IMR-90 (cell line): ENCODE measurements at regions not wholly inside any gene's neighbourhood (a gene's known extent, or its start where the extent isn't known, plus 50 kb on each side); places are given as distances from the start of the nearest gene placed in this dataset.

Experiments
- ATAC-seq: fragments of 200-7000 bp; cut with Tn5 transposase; 2 replicates; pipeline ENCODE4 v1.9.1; 2020; ENCODE audit warnings: low read depth, mild to moderate bottlenecking, moderate library complexity
- BruUV-seq: library from RNA; stranded (reverse); fragments of 400-500 nt; replicated peaks from 2 replicates; lab custom pipeline; 2021; lab: Mats Ljungman, UMichigan
- CTCF ChIA-PET: fragments of 300-600 bp; formaldehyde crosslinking; extraction: SDS; loops from one replicate; lab custom pipeline; 2021; ENCODE audit warnings: antibody characterized with exemption; lab: Yijun Ruan, JAX
- POLR2A ChIA-PET: fragments of 300-600 bp; sonication (Branson Sonifier 250); formaldehyde crosslinking; loops from one replicate; lab custom pipeline; 2022; ENCODE audit warnings: antibody characterized with exemption; ENCODE audit not compliant: unreplicated experiment; lab: Charles Lee
- DNase-seq: peaks from one replicate; pipeline ENCODE4 v3.0.0; 2013
- H2AFZ ChIP-seq: replicated peaks from 2 replicates; pipeline ENCODE3; 2013; ENCODE audit warnings: low read length, mild to moderate bottlenecking; ENCODE audit not compliant: poor library complexity
- H2AK5ac ChIP-seq: 2 replicates; pipeline ENCODE4 v1.6.1; 2013; ENCODE audit warnings: low read depth, low read length, inconsistent platforms
- H2AK9ac ChIP-seq: replicated peaks from 2 replicates; pipeline ENCODE3; 2013; ENCODE audit warnings: mild to moderate bottlenecking, low read depth, low read length, moderate library complexity; ENCODE audit not compliant: poor library complexity
- H2BK120ac ChIP-seq: 2 replicates; pipeline ENCODE4 v1.6.1; 2013; ENCODE audit warnings: low read depth, low read length, inconsistent platforms
- H2BK15ac ChIP-seq: 3 replicates; pipeline ENCODE4 v1.6.1; 2013; ENCODE audit warnings: low read depth, low read length, inconsistent platforms
- H2BK20ac ChIP-seq: 2 replicates; pipeline ENCODE4 v1.6.1; 2013; ENCODE audit warnings: low read depth, mild to moderate bottlenecking, inconsistent platforms, low read length, moderate library complexity
- H2BK5ac ChIP-seq: 2 replicates; pipeline ENCODE4 v1.6.1; 2013; ENCODE audit warnings: mild to moderate bottlenecking, low read depth, low read length, inconsistent platforms; ENCODE audit not compliant: poor library complexity, severe bottlenecking
- H3K14ac ChIP-seq: replicated peaks from 2 replicates; pipeline ENCODE4 v1.6.1; 2013; ENCODE audit warnings: low read depth, low read length, inconsistent platforms
- H3K18ac ChIP-seq: 2 replicates; pipeline ENCODE4 v1.6.1; 2013; ENCODE audit warnings: low read depth, low read length, control low read depth
- H3K23ac ChIP-seq: 2 replicates; pipeline ENCODE4 v1.6.1; 2013; ENCODE audit warnings: low read depth, low read length, inconsistent platforms
- H3K27ac ChIP-seq: 2 replicates; pipeline ENCODE4 v1.5.1; 2013; ENCODE audit warnings: mild to moderate bottlenecking, control low read depth, low read length; ENCODE audit not compliant: insufficient read depth
- H3K27me3 ChIP-seq: 2 replicates; pipeline ENCODE4 v1.6.1; 2013; ENCODE audit warnings: low read length; ENCODE audit not compliant: control insufficient read depth, insufficient read depth
- H3K36me3 ChIP-seq: 2 replicates; pipeline ENCODE4 v1.6.1; 2013; ENCODE audit warnings: low read length, mixed read lengths; ENCODE audit not compliant: control insufficient read depth, insufficient read depth
- H3K4ac ChIP-seq: 2 replicates; pipeline ENCODE4 v1.6.1; 2013; ENCODE audit warnings: low read depth, low read length, inconsistent platforms
- H3K4me1 ChIP-seq: 2 replicates; pipeline ENCODE4 v1.6.1; 2013; ENCODE audit warnings: low read length, mixed read lengths; ENCODE audit not compliant: control insufficient read depth, insufficient read depth
- H3K4me2 ChIP-seq: 2 replicates; pipeline ENCODE4 v1.6.1; 2013; ENCODE audit warnings: low read depth, mild to moderate bottlenecking, control low read depth, low read length, moderate library complexity
- H3K4me3 ChIP-seq: 2 replicates; pipeline ENCODE4 v1.5.1; 2013; ENCODE audit warnings: low read depth, mild to moderate bottlenecking, control low read depth, low read length, moderate library complexity; ENCODE audit not compliant: insufficient read depth
- H3K56ac ChIP-seq: 2 replicates; pipeline ENCODE4 v1.6.1; 2013; ENCODE audit warnings: low read length, inconsistent platforms; ENCODE audit not compliant: insufficient read depth; ENCODE audit errors: extremely low read depth
- H3K79me1 ChIP-seq, 2 experiments: 2 replicates each; pipeline ENCODE4 v1.6.1; 2013; ENCODE audit warnings: low read length in 2 of 2, inconsistent platforms in 1 of 2, low read depth in 1 of 2
- H3K9ac ChIP-seq: 2 replicates; pipeline ENCODE4 v1.6.1; 2013; ENCODE audit warnings: low read depth, low read length, control low read depth
- H3K9me1 ChIP-seq: 2 replicates; pipeline ENCODE4 v1.6.1; 2013; ENCODE audit warnings: low read length, inconsistent platforms; ENCODE audit not compliant: insufficient read depth
- H3K9me3 ChIP-seq: 2 replicates; pipeline ENCODE4 v1.6.1; 2013; ENCODE audit warnings: low read length; ENCODE audit not compliant: control insufficient read depth, insufficient read depth
- H4K20me1 ChIP-seq: 2 replicates; pipeline ENCODE4 v1.6.1; 2013; ENCODE audit warnings: low read length, inconsistent platforms; ENCODE audit not compliant: insufficient read depth
- H4K5ac ChIP-seq: 2 replicates; pipeline ENCODE4 v1.6.1; 2013; ENCODE audit warnings: mild to moderate bottlenecking, low read depth, low read length, control low read depth
- H4K8ac ChIP-seq, 2 experiments: 2 replicates each; pipeline ENCODE4 v1.6.1; 2013; ENCODE audit warnings: low read depth in 2 of 2, low read length in 2 of 2, control low read depth in 1 of 2, inconsistent platforms in 1 of 2
- H4K91ac ChIP-seq: 2 replicates; pipeline ENCODE4 v1.6.1; 2013; ENCODE audit warnings: low read depth, low read length, inconsistent platforms; ENCODE audit not compliant: insufficient read depth
- BHLHE40 ChIP-seq: fragments of 150-350 bp; IDR thresholded peaks from 2 replicates; pipeline ENCODE4 v1.6.1; 2016; ENCODE audit warnings: mild to moderate bottlenecking, low read depth, low read length
- CEBPB ChIP-seq: IDR thresholded peaks from 2 replicates; pipeline ENCODE4 v1.6.1; 2012; ENCODE audit warnings: low read depth, low read length, improper control_type of control experiment
- CHD1 ChIP-seq: IDR thresholded peaks from 2 replicates; pipeline ENCODE4 v1.6.1; 2012; ENCODE audit warnings: low read depth, low read length, improper control_type of control experiment
- FOS ChIP-seq: fragments of 150-350 bp; IDR thresholded peaks from 2 replicates; pipeline ENCODE4 v1.6.1; 2016; ENCODE audit warnings: low read depth, low read length
- MAFK ChIP-seq: IDR thresholded peaks from 2 replicates; pipeline ENCODE4 v1.6.1; 2012; ENCODE audit warnings: low read depth, low read length, improper control_type of control experiment
- MAZ ChIP-seq: IDR thresholded peaks from 2 replicates; pipeline ENCODE4 v1.6.1; 2012; ENCODE audit warnings: low read depth, mild to moderate bottlenecking, low read length, improper control_type of control experiment, moderate library complexity, borderline replicate concordance
- MXI1 ChIP-seq: IDR thresholded peaks from 2 replicates; pipeline ENCODE4 v1.6.1; 2012; ENCODE audit warnings: low read depth, mild to moderate bottlenecking, low read length, moderate library complexity, borderline replicate concordance
- NFE2L2 ChIP-seq: fragments of 150-350 bp; IDR thresholded peaks from 2 replicates; pipeline ENCODE4 v1.6.1; 2016; ENCODE audit warnings: low read depth, mild to moderate bottlenecking, low read length
- POLR2A ChIP-seq: IDR thresholded peaks from 2 replicates; pipeline ENCODE4 v1.6.1; 2012; ENCODE audit warnings: mild to moderate bottlenecking, low read depth, low read length
- RAD21 ChIP-seq: IDR thresholded peaks from 2 replicates; pipeline ENCODE4 v1.6.1; 2012; ENCODE audit warnings: low read length, improper control_type of control experiment
- RCOR1 ChIP-seq: IDR thresholded peaks from 2 replicates; pipeline ENCODE4 v1.6.1; 2012; ENCODE audit warnings: mild to moderate bottlenecking, low read length, improper control_type of control experiment; ENCODE audit not compliant: insufficient replicate concordance
- RFX5 ChIP-seq: IDR thresholded peaks from 2 replicates; pipeline ENCODE4 v1.8.0; 2012; ENCODE audit warnings: low read depth, mild to moderate bottlenecking, low read length, moderate library complexity
- SMC3 ChIP-seq: fragments of 150-350 bp; IDR thresholded peaks from 2 replicates; pipeline ENCODE4 v1.6.1; 2016; ENCODE audit warnings: low read depth, mild to moderate bottlenecking, antibody characterized with exemption, low read length, moderate library complexity
- WGBS, 2 experiments: methylation state at CpG; one replicate each; pipeline versions ENCODE4 v1.1.5 to v1.1.7; 2013; ENCODE audit warnings: missing lambda C conversion rate in 2 of 2; ENCODE audit not compliant: insufficient read length in 1 of 2; ENCODE audit errors: extremely low coverage in 2 of 2; 5-methylcytosine and 5-hydroxymethylcytosine counted together
- dilution Hi-C: fragments of 300-500 bp; cut with HindIII; formaldehyde crosslinking; loops from one replicate; pipeline ENCODE4 v1.14.3; 2018; ENCODE audit warnings: low sequenced_read_pairs; ENCODE audit not compliant: unreplicated experiment
- in situ Hi-C: fragments of 300-500 bp; cut with MboI; formaldehyde crosslinking; loops from 3 replicates; pipeline ENCODE4 v1.14.3; 2019; ENCODE audit warnings: low sequenced_read_pairs, inconsistent platforms, mixed read lengths
- intact Hi-C: fragments of 100-400 bp; cut with micrococcal nuclease; formaldehyde crosslinking; loops from 2 replicates; pipeline ENCODE4 v1.10.0; 2022
- TF ChIP-seq, protein P1 (sequence below): fragments of 150-350 bp; IDR thresholded peaks from 2 replicates; pipeline ENCODE4 v1.6.1; 2016; ENCODE audit warnings: low read depth, mild to moderate bottlenecking, low read length, moderate library complexity, borderline replicate concordance
- TF ChIP-seq, protein P2 (sequence below): fragments of 150-350 bp; IDR thresholded peaks from 2 replicates; pipeline ENCODE4 v1.6.1; 2017; ENCODE audit warnings: mild to moderate bottlenecking, antibody characterized with exemption, low read length, low read depth
- TF ChIP-seq, protein P3 (sequence below): conservative IDR thresholded peaks from 2 replicates; pipeline ENCODE4 v1.5.1; 2012; ENCODE audit warnings: mild to moderate bottlenecking, low read depth, low read length, improper control_type of control experiment

DNA sequence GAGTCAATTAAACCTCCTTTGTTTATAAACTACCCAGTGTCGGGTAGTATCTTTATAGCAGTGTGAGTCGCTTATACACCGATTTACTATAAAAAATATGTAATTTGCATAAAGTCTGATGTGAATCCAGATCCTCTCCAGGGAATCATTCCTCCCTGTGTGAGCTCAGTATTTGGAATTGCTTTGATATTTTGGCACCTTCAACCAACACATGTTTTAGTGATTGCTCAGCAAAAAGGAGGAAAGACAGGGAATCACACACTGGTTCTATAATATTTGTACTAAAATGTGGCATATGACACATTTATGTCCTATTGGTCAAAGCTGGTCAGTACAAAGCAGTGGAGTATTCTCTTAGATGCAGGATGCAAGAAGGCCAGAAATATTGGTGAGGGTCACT, 703.9 kb upstream of the ATXN7L3B start:
- no peak overlapping the region for H3K4me3 ChIP-seq
- H4K5ac ChIP-seq = no peak overlapping the region
- H3K4me1 ChIP-seq = no peaks in the 10 kb centered on the region
- peaks cover 7% of the 10 kb centered on the region for H3K9me3 ChIP-seq
- no peaks in the 10 kb centered on the region for H4K20me1 ChIP-seq
- no peak overlapping the region for H3K14ac ChIP-seq
- no peak overlapping the region for H2AK5ac ChIP-seq
- DNase-seq (no peak), ATAC-seq (no peak)
- no peak overlapping the region for H2BK5ac ChIP-seq
- ChIA-PET POLR2A (no interaction called here), CTCF (no interaction called here)
- no peak overlapping the region for H3K56ac ChIP-seq
- no peaks in the 10 kb centered on the region for H3K9me1 ChIP-seq
- no TSS peak for BruUV-seq
- TF ChIP-seq, protein P1, sequence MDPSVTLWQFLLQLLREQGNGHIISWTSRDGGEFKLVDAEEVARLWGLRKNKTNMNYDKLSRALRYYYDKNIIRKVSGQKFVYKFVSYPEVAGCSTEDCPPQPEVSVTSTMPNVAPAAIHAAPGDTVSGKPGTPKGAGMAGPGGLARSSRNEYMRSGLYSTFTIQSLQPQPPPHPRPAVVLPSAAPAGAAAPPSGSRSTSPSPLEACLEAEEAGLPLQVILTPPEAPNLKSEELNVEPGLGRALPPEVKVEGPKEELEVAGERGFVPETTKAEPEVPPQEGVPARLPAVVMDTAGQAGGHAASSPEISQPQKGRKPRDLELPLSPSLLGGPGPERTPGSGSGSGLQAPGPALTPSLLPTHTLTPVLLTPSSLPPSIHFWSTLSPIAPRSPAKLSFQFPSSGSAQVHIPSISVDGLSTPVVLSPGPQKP = no peak
- no peak for TF ChIP-seq RFX5
- TF ChIP-seq BHLHE40 = no peak
- TF ChIP-seq POLR2A = no peak
- no peak for TF ChIP-seq MAFK
- TF ChIP-seq RCOR1 = no peak
- no peak for TF ChIP-seq CHD1
- TF ChIP-seq NFE2L2 = no peak
- TF ChIP-seq, protein P2, sequence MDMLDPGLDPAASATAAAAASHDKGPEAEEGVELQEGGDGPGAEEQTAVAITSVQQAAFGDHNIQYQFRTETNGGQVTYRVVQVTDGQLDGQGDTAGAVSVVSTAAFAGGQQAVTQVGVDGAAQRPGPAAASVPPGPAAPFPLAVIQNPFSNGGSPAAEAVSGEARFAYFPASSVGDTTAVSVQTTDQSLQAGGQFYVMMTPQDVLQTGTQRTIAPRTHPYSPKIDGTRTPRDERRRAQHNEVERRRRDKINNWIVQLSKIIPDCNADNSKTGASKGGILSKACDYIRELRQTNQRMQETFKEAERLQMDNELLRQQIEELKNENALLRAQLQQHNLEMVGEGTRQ = no peak
- TF ChIP-seq, protein P3, sequence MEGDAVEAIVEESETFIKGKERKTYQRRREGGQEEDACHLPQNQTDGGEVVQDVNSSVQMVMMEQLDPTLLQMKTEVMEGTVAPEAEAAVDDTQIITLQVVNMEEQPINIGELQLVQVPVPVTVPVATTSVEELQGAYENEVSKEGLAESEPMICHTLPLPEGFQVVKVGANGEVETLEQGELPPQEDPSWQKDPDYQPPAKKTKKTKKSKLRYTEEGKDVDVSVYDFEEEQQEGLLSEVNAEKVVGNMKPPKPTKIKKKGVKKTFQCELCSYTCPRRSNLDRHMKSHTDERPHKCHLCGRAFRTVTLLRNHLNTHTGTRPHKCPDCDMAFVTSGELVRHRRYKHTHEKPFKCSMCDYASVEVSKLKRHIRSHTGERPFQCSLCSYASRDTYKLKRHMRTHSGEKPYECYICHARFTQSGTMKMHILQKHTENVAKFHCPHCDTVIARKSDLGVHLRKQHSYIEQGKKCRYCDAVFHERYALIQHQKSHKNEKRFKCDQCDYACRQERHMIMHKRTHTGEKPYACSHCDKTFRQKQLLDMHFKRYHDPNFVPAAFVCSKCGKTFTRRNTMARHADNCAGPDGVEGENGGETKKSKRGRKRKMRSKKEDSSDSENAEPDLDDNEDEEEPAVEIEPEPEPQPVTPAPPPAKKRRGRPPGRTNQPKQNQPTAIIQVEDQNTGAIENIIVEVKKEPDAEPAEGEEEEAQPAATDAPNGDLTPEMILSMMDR = no peak
- TF ChIP-seq RAD21 = no peak
- no peak for TF ChIP-seq MXI1
- TF ChIP-seq CEBPB = no peak
- TF ChIP-seq FOS = no peak
- no peak for TF ChIP-seq SMC3
- TF ChIP-seq MAZ = no peak
- no peak overlapping the region for H2BK20ac ChIP-seq
- H3K4ac ChIP-seq = no peak overlapping the region
- no peak overlapping the region for H3K9ac ChIP-seq
- intact Hi-C loops = no loop called here
- H4K8ac ChIP-seq = no peak overlapping the region
- no peaks in the 10 kb centered on the region for H3K79me1 ChIP-seq
- no peak overlapping the region for H3K4me2 ChIP-seq
- H3K36me3 ChIP-seq = no peaks in the 10 kb centered on the region
- H2BK15ac ChIP-seq = no peak overlapping the region
- H4K91ac ChIP-seq = no peak overlapping the region
- in situ Hi-C loops = no loop called here
- no peak overlapping the region for H2AK9ac ChIP-seq
- no peak overlapping the region for H3K27ac ChIP-seq
- H2AFZ ChIP-seq = no peak overlapping the region
- dilution Hi-C loops = no loop called here
- H3K27me3 ChIP-seq = no peaks in the 10 kb centered on the region
- H2BK120ac ChIP-seq = no peak overlapping the region
- WGBS, 2 experiments = no CpG with 5 or more reads among the region's 3 CpGs
- no peak overlapping the region for H3K18ac ChIP-seq
- H3K23ac ChIP-seq = no peak overlapping the region
